HEK293 (cell line): ENCODE measurements at regions not wholly inside any gene's neighbourhood (a gene's known extent, or its start where the extent isn't known, plus 50 kb on each side); places are given as distances from the start of the nearest gene placed in this dataset.

Experiments used
- CTCF ChIP-seq: fragments of 450-650 bp; formaldehyde crosslinking; IDR thresholded peaks from 2 replicates; pipeline ENCODE4 v1.5.1; 2016; ENCODE audit warnings: missing biosample characterization, missing genetic modification characterization
- MZF1 ChIP-seq: fragments of 450-650 bp; formaldehyde crosslinking; IDR thresholded peaks from 2 replicates; pipeline ENCODE4 v1.5.1; 2017; ENCODE audit warnings: missing biosample characterization, missing genetic modification characterization, borderline replicate concordance
- ZFP69B ChIP-seq: fragments of 450-650 bp; formaldehyde crosslinking; IDR thresholded peaks from 2 replicates; pipeline ENCODE4 v1.5.1; 2016; ENCODE audit warnings: missing biosample characterization, missing genetic modification characterization

GRCh38 chr7:85686401-85687181 lies 499.7 kb upstream of the SEMA3D start:
- TF ChIP-seq CTCF (no peak), ZFP69B (tag by site-specific recombination) (no peak), MZF1 (tag by site-specific recombination) (no peak)
